Type B pancreatic cell (in vitro differentiated cells): ENCODE measurements at regions not wholly inside any gene's neighbourhood (a gene's known extent, or its start where the extent isn't known, plus 50 kb on each side); places are given as distances from the start of the nearest gene placed in this dataset.

Experiments
- DNase-seq: peaks from one replicate; pipeline ENCODE4 v3.0.0; 2021; ENCODE audit warnings: mixed read lengths; ENCODE audit not compliant: unreplicated experiment; ENCODE audit errors: extremely low spot score
- H3K27ac Mint-ChIP-seq: 2 replicates; pipeline ENCODE4 v1.8.0; 2021; ENCODE audit warnings: mild to moderate bottlenecking, mixed read lengths
- H3K27me3 Mint-ChIP-seq: 2 replicates; pipeline ENCODE4 v1.8.0; 2021; ENCODE audit warnings: mixed read lengths
- H3K36me3 Mint-ChIP-seq: 2 replicates; pipeline ENCODE4 v1.8.0; 2021; ENCODE audit warnings: mixed read lengths
- H3K4me1 Mint-ChIP-seq: one replicate; pipeline ENCODE4 v1.8.0; 2021; ENCODE audit warnings: mixed read lengths; ENCODE audit not compliant: unreplicated experiment
- H3K4me3 Mint-ChIP-seq: 2 replicates; pipeline ENCODE4 v1.8.0; 2021; ENCODE audit warnings: mild to moderate bottlenecking, mixed read lengths
- H3K9me3 Mint-ChIP-seq: 2 replicates; pipeline ENCODE4 v1.8.0; 2021; ENCODE audit warnings: mixed read lengths
- TF ChIP-seq, protein P1 (sequence below): fragments of 200-600 bp; sonication (generic); conservative IDR thresholded peaks from 2 replicates; pipeline ENCODE4 v1.5.0; 2021; ENCODE audit warnings: antibody characterized with exemption, mild to moderate bottlenecking

DNA sequence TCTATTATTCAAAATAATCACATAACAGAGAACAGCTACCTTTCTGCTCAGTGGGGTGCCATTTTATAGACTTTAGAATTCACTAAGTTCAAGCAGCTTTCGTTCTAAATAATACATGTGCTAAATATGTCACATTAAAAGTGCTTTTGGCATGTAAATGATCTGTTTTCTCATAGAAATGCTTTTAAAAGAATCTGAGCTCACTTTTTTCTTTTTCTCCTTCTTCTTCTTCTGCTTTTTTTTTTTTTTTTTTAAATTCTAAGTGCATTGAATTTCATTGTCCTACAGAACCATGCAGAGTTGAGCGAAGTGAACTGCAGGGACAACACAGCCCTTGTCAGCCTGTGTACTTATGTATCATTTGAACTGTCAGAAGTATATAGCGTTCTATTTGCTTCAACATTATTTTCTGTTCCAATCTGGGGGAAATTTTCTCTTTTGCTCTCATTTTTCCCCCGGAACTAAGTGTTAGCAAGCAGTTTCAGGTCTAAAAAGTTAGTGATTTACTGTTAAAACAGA, 193.8 kb upstream of the TMCO5A start:
- no peak for DNase-seq
- no peaks in the 10 kb centered on the region for H3K9me3 Mint-ChIP-seq
- no peak overlapping the region for H3K27ac Mint-ChIP-seq
- TF ChIP-seq, protein P1, sequence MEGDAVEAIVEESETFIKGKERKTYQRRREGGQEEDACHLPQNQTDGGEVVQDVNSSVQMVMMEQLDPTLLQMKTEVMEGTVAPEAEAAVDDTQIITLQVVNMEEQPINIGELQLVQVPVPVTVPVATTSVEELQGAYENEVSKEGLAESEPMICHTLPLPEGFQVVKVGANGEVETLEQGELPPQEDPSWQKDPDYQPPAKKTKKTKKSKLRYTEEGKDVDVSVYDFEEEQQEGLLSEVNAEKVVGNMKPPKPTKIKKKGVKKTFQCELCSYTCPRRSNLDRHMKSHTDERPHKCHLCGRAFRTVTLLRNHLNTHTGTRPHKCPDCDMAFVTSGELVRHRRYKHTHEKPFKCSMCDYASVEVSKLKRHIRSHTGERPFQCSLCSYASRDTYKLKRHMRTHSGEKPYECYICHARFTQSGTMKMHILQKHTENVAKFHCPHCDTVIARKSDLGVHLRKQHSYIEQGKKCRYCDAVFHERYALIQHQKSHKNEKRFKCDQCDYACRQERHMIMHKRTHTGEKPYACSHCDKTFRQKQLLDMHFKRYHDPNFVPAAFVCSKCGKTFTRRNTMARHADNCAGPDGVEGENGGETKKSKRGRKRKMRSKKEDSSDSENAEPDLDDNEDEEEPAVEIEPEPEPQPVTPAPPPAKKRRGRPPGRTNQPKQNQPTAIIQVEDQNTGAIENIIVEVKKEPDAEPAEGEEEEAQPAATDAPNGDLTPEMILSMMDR, result no peak
- peaks cover 36% of the 10 kb centered on the region for H3K27me3 Mint-ChIP-seq
- H3K36me3 Mint-ChIP-seq, result no peaks in the 10 kb centered on the region
- H3K4me1 Mint-ChIP-seq, result no peaks in the 10 kb centered on the region
- no peak overlapping the region for H3K4me3 Mint-ChIP-seq

- H3K27me3 Mint-ChIP-seq, result peaks cover 18% of the 10 kb centered on the region
- H3K9me3 Mint-ChIP-seq, result peaks cover 3% of the 10 kb centered on the region
- H3K27ac Mint-ChIP-seq, result no peak overlapping the region
- no peak overlapping the region for H3K4me3 Mint-ChIP-seq
- TF ChIP-seq, protein P1, result no peak
- DNase-seq, result no peak
- no peaks in the 10 kb centered on the region for H3K36me3 Mint-ChIP-seq
- no peaks in the 10 kb centered on the region for H3K4me1 Mint-ChIP-seq
Observed at GRCh38 chr15:37743826-37744225, 190.6 kb upstream of the TMCO5A start.

DNA sequence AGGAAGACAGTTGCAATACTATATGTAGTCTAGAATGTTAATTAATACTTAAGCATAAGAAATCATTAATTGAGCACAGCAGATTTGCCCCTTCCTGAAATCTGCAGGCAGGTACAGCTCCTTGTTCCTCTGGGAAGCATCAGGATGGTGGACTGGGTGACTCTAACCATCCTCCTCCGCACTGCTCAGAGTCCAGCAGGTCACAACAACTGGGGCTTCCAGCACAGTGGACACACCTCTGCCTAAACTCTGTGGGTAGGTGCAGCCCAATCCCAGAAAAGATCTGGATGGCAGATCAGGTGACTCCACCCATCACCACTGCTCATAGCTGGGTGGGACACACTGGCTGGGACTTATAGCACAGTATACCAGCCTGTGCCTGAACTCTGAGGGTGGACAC, 189.9 kb upstream of the TMCO5A start:
- H3K4me1 Mint-ChIP-seq, result no peaks in the 10 kb centered on the region
- no peaks in the 10 kb centered on the region for H3K36me3 Mint-ChIP-seq
- H3K9me3 Mint-ChIP-seq, result peaks cover 8% of the 10 kb centered on the region
- TF ChIP-seq, protein P1, result no peak
- DNase-seq, result no peak
- no peak overlapping the region for H3K27ac Mint-ChIP-seq
- no peak overlapping the region for H3K4me3 Mint-ChIP-seq
- H3K27me3 Mint-ChIP-seq, result peaks cover 13% of the 10 kb centered on the region

DNA sequence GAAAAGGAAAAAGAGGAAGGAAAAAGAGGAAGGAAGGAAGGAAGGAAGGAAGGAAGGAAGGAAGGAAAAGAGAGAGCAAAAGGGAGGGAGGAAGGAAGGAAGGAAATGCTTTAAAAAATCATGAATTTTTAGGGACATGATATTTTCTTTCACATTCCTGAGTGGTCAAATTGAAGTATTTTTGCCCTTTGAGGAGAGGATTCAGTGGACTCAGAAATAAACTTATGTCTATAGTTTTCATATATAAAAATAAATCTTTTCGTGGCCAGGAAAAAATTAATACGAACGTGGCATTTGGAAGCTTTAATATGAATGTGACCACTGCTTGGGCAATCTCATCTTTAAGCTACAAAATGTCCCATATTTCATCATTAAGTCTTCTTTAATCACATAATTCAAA, 183.0 kb upstream of the TMCO5A start:
- peaks cover 3% of the 10 kb centered on the region for H3K27me3 Mint-ChIP-seq
- H3K27ac Mint-ChIP-seq, result no peak overlapping the region
- H3K9me3 Mint-ChIP-seq, result peaks cover 8% of the 10 kb centered on the region
- no peak for DNase-seq
- no peak overlapping the region for H3K4me3 Mint-ChIP-seq
- no peaks in the 10 kb centered on the region for H3K36me3 Mint-ChIP-seq
- no peaks in the 10 kb centered on the region for H3K4me1 Mint-ChIP-seq
- TF ChIP-seq, protein P1, result no peak

DNA sequence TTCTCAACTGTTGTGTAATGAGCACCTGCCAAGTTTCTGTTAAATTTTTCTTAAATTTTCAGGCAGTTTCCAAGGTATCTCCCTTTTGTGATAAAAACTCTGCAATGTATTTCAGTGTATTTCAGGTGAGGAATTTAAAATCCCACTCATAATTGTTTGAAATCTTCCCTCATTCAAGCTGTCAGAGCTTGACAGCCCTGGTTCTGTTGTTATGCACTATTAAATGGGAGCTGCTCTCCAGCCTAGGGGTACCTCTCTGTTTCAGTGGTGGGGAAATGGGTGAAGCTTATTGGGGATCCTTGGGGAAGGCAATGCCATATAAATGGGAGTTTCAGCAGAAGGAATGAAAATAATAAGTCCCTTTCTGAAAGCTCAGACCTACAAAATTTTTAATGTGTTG, 178.0 kb upstream of the TMCO5A start:
- no peaks in the 10 kb centered on the region for H3K4me1 Mint-ChIP-seq
- no peak overlapping the region for H3K4me3 Mint-ChIP-seq
- DNase-seq, result no peak
- TF ChIP-seq, protein P1, result no peak
- no peaks in the 10 kb centered on the region for H3K27me3 Mint-ChIP-seq
- H3K27ac Mint-ChIP-seq, result no peak overlapping the region
- no peaks in the 10 kb centered on the region for H3K36me3 Mint-ChIP-seq
- no peaks in the 10 kb centered on the region for H3K9me3 Mint-ChIP-seq

GRCh38 chr15:37758412-37758811, 176.0 kb upstream of the TMCO5A start:
- Mint-ChIP-seq H3K27ac (no peak overlapping the region), H3K27me3 (no peaks in the 10 kb centered on the region), H3K36me3 (no peaks in the 10 kb centered on the region), H3K4me3 (no peak overlapping the region), H3K4me1 (no peaks in the 10 kb centered on the region), H3K9me3 (no peaks in the 10 kb centered on the region)
- TF ChIP-seq, protein P1, result no peak
- DNase-seq, result no peak
